Gastroesophageal sphincter (tissue), 4 donors: ENCODE measurements at regions not wholly inside any gene's neighbourhood (a gene's known extent, or its start where the extent isn't known, plus 50 kb on each side); places are given as distances from the start of the nearest gene placed in this dataset.

Source experiments
- ATAC-seq: fragments of 150-250 bp; one replicate; pipeline ENCODE4 v1.9.1; 2016; ENCODE audit warnings: mild to moderate bottlenecking, moderate library complexity
- H3K27ac ChIP-seq, 4 donors: fragments of 200-600 bp; sonication (generic) in 3 of 4; 1 replicate in 3 of 4; 2 replicates in 1 of 4; pipeline ENCODE4 v1.5.1; 2016 to 2019
- H3K27me3 ChIP-seq: fragments of 200-600 bp; sonication (generic); one replicate; pipeline ENCODE4 v1.5.1; 2019
- H3K36me3 ChIP-seq, 2 donors: fragments of 200-600 bp; sonication (generic); one replicate each; pipeline ENCODE4 v1.5.1; 2019; ENCODE audit warnings: control low read depth in 1 of 2
- H3K4me1 ChIP-seq, 3 donors: fragments of 200-600 bp; sonication (generic); 1 replicate in 2 of 3; 2 replicates in 1 of 3; pipeline ENCODE4 v1.5.1; 2016 to 2019; ENCODE audit warnings: control low read depth in 2 of 3
- H3K4me3 ChIP-seq, 2 donors: fragments of 200-600 bp; sonication (generic); one replicate each; pipeline ENCODE4 v1.5.1; 2019; ENCODE audit warnings: mild to moderate bottlenecking in 1 of 2, moderate library complexity in 1 of 2
- H3K9me3 ChIP-seq, 3 donors: fragments of 200-600 bp; sonication (generic); one replicate each; pipeline ENCODE4 v1.5.1; 2017 to 2019; ENCODE audit warnings: control low read depth in 2 of 3
- EP300 ChIP-seq: sonication (generic); formaldehyde crosslinking; IDR thresholded peaks from one replicate; pipeline ENCODE4 v1.6.1; 2017; ENCODE audit warnings: antibody characterized with exemption, mild to moderate bottlenecking
- POLR2A ChIP-seq, 2 donors: fragments of 450-650 bp; IDR thresholded peaks; one replicate each; pipeline ENCODE4 v1.6.1; 2017; ENCODE audit warnings: antibody characterized with exemption in 2 of 2, mild to moderate bottlenecking in 2 of 2, moderate library complexity in 1 of 2
- POLR2AphosphoS5 ChIP-seq: sonication (generic); formaldehyde crosslinking; IDR thresholded peaks from one replicate; pipeline ENCODE4 v1.6.1; 2017; ENCODE audit warnings: antibody characterized with exemption
- WGBS, 2 donors: methylation state at CpG; one replicate each; pipeline ENCODE4 v1.1.5; 2018; ENCODE audit warnings: low coverage in 1 of 2; 5-methylcytosine and 5-hydroxymethylcytosine counted together
- TF ChIP-seq, protein P1 (sequence below), 4 experiments: fragments of 200-600 bp in 2 of 4; fragments of 450-650 bp in 2 of 4; sonication (generic) in 1 of 4; IDR thresholded peaks; one replicate each; pipeline ENCODE4 v1.5.1; 2017 to 2019; ENCODE audit warnings: antibody characterized with exemption in 4 of 4, mild to moderate bottlenecking in 2 of 4, moderate library complexity in 2 of 4

- Histone ChIP-seq H3K9me3 (no peaks in the 10 kb centered on the region), H3K4me3 (no peak overlapping the region), H3K27me3 (no peaks in the 10 kb centered on the region), H3K36me3 (no peaks in the 10 kb centered on the region), H3K27ac (no peak overlapping the region), H3K4me1 (no peaks in the 10 kb centered on the region)
- TF ChIP-seq, protein P1, sequence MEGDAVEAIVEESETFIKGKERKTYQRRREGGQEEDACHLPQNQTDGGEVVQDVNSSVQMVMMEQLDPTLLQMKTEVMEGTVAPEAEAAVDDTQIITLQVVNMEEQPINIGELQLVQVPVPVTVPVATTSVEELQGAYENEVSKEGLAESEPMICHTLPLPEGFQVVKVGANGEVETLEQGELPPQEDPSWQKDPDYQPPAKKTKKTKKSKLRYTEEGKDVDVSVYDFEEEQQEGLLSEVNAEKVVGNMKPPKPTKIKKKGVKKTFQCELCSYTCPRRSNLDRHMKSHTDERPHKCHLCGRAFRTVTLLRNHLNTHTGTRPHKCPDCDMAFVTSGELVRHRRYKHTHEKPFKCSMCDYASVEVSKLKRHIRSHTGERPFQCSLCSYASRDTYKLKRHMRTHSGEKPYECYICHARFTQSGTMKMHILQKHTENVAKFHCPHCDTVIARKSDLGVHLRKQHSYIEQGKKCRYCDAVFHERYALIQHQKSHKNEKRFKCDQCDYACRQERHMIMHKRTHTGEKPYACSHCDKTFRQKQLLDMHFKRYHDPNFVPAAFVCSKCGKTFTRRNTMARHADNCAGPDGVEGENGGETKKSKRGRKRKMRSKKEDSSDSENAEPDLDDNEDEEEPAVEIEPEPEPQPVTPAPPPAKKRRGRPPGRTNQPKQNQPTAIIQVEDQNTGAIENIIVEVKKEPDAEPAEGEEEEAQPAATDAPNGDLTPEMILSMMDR (IDR thresholded peaks at IDR 0.05): no peak
- no peak for TF ChIP-seq POLR2AphosphoS5
- no peak for TF ChIP-seq EP300
- TF ChIP-seq POLR2A (IDR thresholded peaks at IDR 0.05): no peak
- WGBS, 2 donors: 51 to 96% methylated on average over 3 of the region's 5 CpGs
- ATAC-seq: no peak
Observed at GRCh38 chr3:153254361-153254760, 92.3 kb downstream of the RAP2B start.

DNA sequence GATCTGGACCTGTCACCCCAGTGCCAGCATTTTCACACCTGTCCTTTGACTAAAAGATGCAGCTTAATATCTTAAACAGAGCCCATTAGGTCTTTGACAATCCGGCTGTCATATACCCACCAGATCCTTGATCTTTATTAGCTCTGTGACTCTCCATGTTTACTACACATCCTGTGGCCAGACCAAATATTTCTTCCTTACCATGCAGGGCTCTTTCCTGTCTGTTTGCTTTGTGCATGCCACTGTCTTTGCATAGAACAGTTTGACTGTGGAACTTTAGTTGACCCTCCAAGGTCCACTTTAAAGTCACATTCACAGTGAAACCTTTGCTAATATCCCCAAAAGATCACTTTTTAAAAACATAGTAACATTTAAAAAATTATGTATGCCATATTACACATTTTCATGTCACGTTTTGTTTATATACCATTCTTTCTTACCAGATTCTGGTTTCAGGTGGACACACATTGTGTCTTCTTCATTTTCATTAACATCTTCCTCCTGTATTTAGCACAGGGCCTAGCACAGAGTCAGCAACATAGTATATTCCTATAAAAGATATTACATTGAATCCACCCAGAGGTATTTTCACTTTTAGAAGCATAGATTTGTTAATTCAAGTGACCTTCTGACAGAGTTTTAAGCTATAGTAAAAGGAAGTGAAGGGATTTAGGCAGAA, 95.8 kb downstream of the RAP2B start:
- Histone ChIP-seq H3K4me3 (no peak overlapping the region), H3K27me3 (no peaks in the 10 kb centered on the region), H3K9me3 (no peaks in the 10 kb centered on the region), H3K4me1 (peaks cover 0 to 5% (median 0%) of the 10 kb centered on the region in 3 donors), H3K36me3 (no peaks in the 10 kb centered on the region), H3K27ac (no peak overlapping the region)
- no peak for ATAC-seq
- TF ChIP-seq EP300: no peak
- 66 to 80% methylated on average over 2 of the region's 2 CpGs for WGBS, 2 donors

GRCh38 chr3:153259956-153260355, 97.9 kb downstream of the RAP2B start:
- Histone ChIP-seq H3K27me3 (no peaks in the 10 kb centered on the region), H3K9me3 (no peaks in the 10 kb centered on the region), H3K27ac (no peak overlapping the region), H3K36me3 (no peaks in the 10 kb centered on the region), H3K4me3 (no peak overlapping the region), H3K4me1 (peaks cover 0 to 5% (median 0%) of the 10 kb centered on the region in 3 donors)
- 71 to 100% methylated on average over 2 to 3 of the region's 3 CpGs for WGBS, 2 donors
- ATAC-seq: no peak
- TF ChIP-seq, protein P1 (IDR thresholded peaks at IDR 0.05): no peak
- TF ChIP-seq POLR2A (IDR thresholded peaks at IDR 0.05) (no peak), EP300 (no peak), POLR2AphosphoS5 (no peak)

DNA sequence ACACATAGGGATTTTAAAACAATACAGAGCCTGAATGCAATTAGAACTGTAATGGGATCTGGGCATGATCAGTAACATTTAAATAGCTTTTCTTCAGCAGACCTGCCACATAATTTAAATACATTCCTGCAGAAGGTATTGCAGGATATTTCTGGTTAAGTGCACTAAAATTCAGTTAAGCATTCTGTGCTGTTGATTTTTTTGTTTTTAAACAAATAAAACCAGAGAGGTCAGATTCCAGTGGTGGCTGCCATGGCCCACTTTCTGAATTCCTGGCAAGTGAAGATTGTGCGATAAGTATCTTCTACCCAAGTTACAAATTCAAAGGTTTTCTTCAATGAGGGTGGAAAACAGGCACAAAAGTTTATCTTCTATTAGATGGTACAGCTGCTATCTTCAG, 98.7 kb downstream of the RAP2B start:
- 100% methylated on average over 1 of the region's 1 CpG for WGBS, 2 donors
- no peak for ATAC-seq
- Histone ChIP-seq H3K9me3 (no peaks in the 10 kb centered on the region), H3K4me1 (peaks cover 0 to 5% (median 0%) of the 10 kb centered on the region in 3 donors), H3K4me3 (no peak overlapping the region), H3K36me3 (no peaks in the 10 kb centered on the region), H3K27me3 (no peaks in the 10 kb centered on the region), H3K27ac (no peak overlapping the region)
- TF ChIP-seq POLR2A (IDR thresholded peaks at IDR 0.05) (no peak), EP300 (no peak), POLR2AphosphoS5 (no peak)
- TF ChIP-seq, protein P1 (IDR thresholded peaks at IDR 0.05): no peak

DNA sequence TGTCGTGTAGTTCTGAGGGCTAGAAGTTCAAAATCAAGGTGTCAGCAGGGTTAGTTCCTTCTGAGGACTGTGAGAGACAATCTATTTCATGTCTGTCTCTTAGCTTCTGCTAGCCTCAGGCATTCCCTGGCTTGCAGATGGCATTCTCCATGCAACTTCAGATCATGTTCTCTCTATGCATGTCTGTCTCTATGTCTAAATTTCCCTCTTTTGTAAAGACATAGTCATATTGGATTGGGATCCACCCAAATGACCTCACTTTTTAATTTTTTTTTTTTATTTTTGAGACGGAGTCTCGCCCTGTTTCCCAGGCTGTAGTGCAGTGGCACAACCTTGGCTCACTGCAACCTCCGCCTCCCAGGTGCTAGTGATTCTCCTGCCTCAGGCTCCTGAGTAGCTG, 104.6 kb downstream of the RAP2B start:
- H3K4me1 ChIP-seq: no peaks in the 10 kb centered on the region
- H3K9me3 ChIP-seq: no peaks in the 10 kb centered on the region
- TF ChIP-seq EP300 (no peak), POLR2A (IDR thresholded peaks at IDR 0.05) (no peak), POLR2AphosphoS5 (no peak)
- TF ChIP-seq, protein P1 (IDR thresholded peaks at IDR 0.05): no peak
- no peak overlapping the region for H3K4me3 ChIP-seq
- no peak overlapping the region for H3K27ac ChIP-seq
- WGBS, 2 donors: 91 to 100% methylated on average over 3 to 4 of the region's 4 CpGs
- no peak for ATAC-seq
- H3K36me3 ChIP-seq: no peaks in the 10 kb centered on the region
- no peaks in the 10 kb centered on the region for H3K27me3 ChIP-seq
